HCT116 (cell line): ENCODE measurements at regions not wholly inside any gene's neighbourhood (a gene's known extent, or its start where the extent isn't known, plus 50 kb on each side); places are given as distances from the start of the nearest gene placed in this dataset.

ENCODE experiments used
- ATAC-seq: fragments of 200-7000 bp; cut with Tn5 transposase; 2 replicates; pipeline ENCODE4 v1.9.1; 2020; ENCODE audit warnings: mild to moderate bottlenecking, moderate library complexity
- BruUV-seq: library from RNA; stranded (reverse); fragments of 400-500 nt; replicated peaks from 2 replicates; lab custom pipeline; 2021; lab: Mats Ljungman, UMichigan
- CTCF ChIA-PET: fragments of 300-600 bp; sonication (Branson Sonifier 250); formaldehyde crosslinking; loops from one replicate; lab custom pipeline; 2021; ENCODE audit warnings: antibody characterized with exemption; lab: Charles Lee
- POLR2A ChIA-PET: fragments of 300-600, 350-600 bp; sonication (Branson Sonifier 250); formaldehyde crosslinking; loops from one replicate; lab custom pipeline; 2021; ENCODE audit warnings: antibody characterized with exemption; lab: Charles Lee
- RAD21 ChIA-PET, 2 experiments: fragments of 300-600 bp; sonication (Branson Sonifier 250); formaldehyde crosslinking; loops; one replicate each; lab custom pipeline; 2023; ENCODE audit warnings: low total read pairs in 2 of 2; ENCODE audit not compliant: uncharacterized antibody in 2 of 2, unreplicated experiment in 2 of 2, low non-redundant PET in 1 of 2; lab: Charles Lee
- DNase-seq: peaks from one replicate; pipeline ENCODE4 v3.0.0-alpha.2; 2010; ENCODE audit warnings: low read depth, low spot score
- H2AFZ ChIP-seq: fragments of 200-600 bp; shearing (Covaris generic), sonication (generic); 2 replicates; pipeline ENCODE4 v1.6.1; 2017; ENCODE audit warnings: low read depth, mixed run types, mixed read lengths, antibody characterized with exemption, low read length; ENCODE audit not compliant: poor library complexity, severe bottlenecking
- H3K27ac ChIP-seq: 2 replicates; pipeline ENCODE4 v1.5.1; 2012; ENCODE audit warnings: low read depth, low read length
- H3K27me3 ChIP-seq: fragments of 200-600 bp; sonication (generic); 2 replicates; pipeline ENCODE4 v1.6.1; 2016; ENCODE audit warnings: mixed run types, low read length, mixed read lengths; ENCODE audit not compliant: insufficient read depth
- H3K36me3 ChIP-seq, 2 experiments: fragments of 200-500 bp in 1 of 2; fragments of 200-600 bp in 1 of 2; sonication (Bioruptor generic) in 1 of 2; sonication (generic) in 1 of 2; 2 replicates each; pipeline versions ENCODE4 v1.5.1 to v1.6.1; 2014 to 2016; ENCODE audit warnings: low read length in 2 of 2, inconsistent platforms in 1 of 2, mixed read lengths in 1 of 2, mixed run types in 1 of 2; ENCODE audit not compliant: insufficient read depth in 2 of 2, control insufficient read depth in 1 of 2
- H3K4me1 ChIP-seq, 2 experiments: fragments of 200-600 bp in 1 of 2; sonication (generic) in 1 of 2; 2 replicates each; pipeline versions ENCODE4 v1.5.1 to v1.6.1; 2012 to 2017; ENCODE audit warnings: low read length in 2 of 2, inconsistent platforms in 1 of 2, mild to moderate bottlenecking in 1 of 2, mixed read lengths in 1 of 2, mixed run types in 1 of 2, moderate library complexity in 1 of 2; ENCODE audit not compliant: insufficient read depth in 2 of 2, control insufficient read depth in 1 of 2
- H3K4me2 ChIP-seq: fragments of 200-600 bp; sonication (generic); 2 replicates; pipeline ENCODE4 v1.6.1; 2017; ENCODE audit warnings: mixed run types, low read length, mixed read lengths
- H3K4me3 ChIP-seq, 2 experiments: fragments of 200-600 bp in 1 of 2; sonication (generic) in 1 of 2; replicated peaks in 1 of 2; 2 replicates each; pipeline ENCODE4 v1.5.1; 2011 to 2016; ENCODE audit warnings: low read length in 2 of 2, control low read depth in 1 of 2, low read depth in 1 of 2, mild to moderate bottlenecking in 1 of 2, mixed read lengths in 1 of 2, mixed run types in 1 of 2
- H3K79me2 ChIP-seq: fragments of 200-600 bp; sonication (generic); 2 replicates; pipeline ENCODE4 v1.6.1; 2017; ENCODE audit warnings: mild to moderate bottlenecking, mixed run types, low read length, moderate library complexity, mixed read lengths; ENCODE audit not compliant: insufficient read depth
- H3K9ac ChIP-seq: fragments of 200-600 bp; sonication (generic); 2 replicates; pipeline ENCODE4 v1.6.1; 2016; ENCODE audit warnings: low read length, mixed read lengths
- H3K9me2 ChIP-seq: fragments of 200-600 bp; sonication (generic), shearing (Covaris generic); 2 replicates; pipeline ENCODE4 v1.6.1; 2017; ENCODE audit warnings: mixed run types, mild to moderate bottlenecking, moderate library complexity; ENCODE audit not compliant: insufficient read depth
- H3K9me3 ChIP-seq, 2 experiments: fragments of 200-500 bp in 1 of 2; fragments of 200-600 bp in 1 of 2; sonication (Bioruptor generic) in 1 of 2; sonication (generic) in 1 of 2; 2 replicates each; pipeline ENCODE4 v1.6.1; 2014 to 2017; ENCODE audit warnings: low read length in 2 of 2, mixed read lengths in 2 of 2, inconsistent platforms in 1 of 2, low read depth in 1 of 2, mild to moderate bottlenecking in 1 of 2, mixed run types in 1 of 2, moderate library complexity in 1 of 2; ENCODE audit not compliant: control insufficient read depth in 1 of 2, insufficient read depth in 1 of 2
- H4K20me1 ChIP-seq: fragments of 200-600 bp; sonication (generic), shearing (Covaris generic); 2 replicates; pipeline ENCODE4 v1.6.1; 2017; ENCODE audit warnings: mixed run types, mild to moderate bottlenecking, moderate library complexity; ENCODE audit not compliant: insufficient read depth
- CEBPB ChIP-seq: IDR thresholded peaks from 2 replicates; pipeline ENCODE4 v1.6.1; 2012; ENCODE audit warnings: low read depth
- EGR1 ChIP-seq: IDR thresholded peaks from 2 replicates; pipeline ENCODE4 v1.6.1; 2012; ENCODE audit warnings: low read depth
- ELF1 ChIP-seq: IDR thresholded peaks from 2 replicates; pipeline ENCODE4 v1.6.1; 2012; ENCODE audit warnings: low read depth, borderline replicate concordance
- EZH2 ChIP-seq: fragments of 200-600 bp; sonication (generic); IDR thresholded peaks from 2 replicates; pipeline ENCODE4 v1.6.1; 2017; ENCODE audit warnings: antibody characterized with exemption, mixed run types
- EZH2phosphoT487 ChIP-seq: fragments of 200-600 bp; IDR thresholded peaks from 2 replicates; pipeline ENCODE4 v1.6.1; 2018; ENCODE audit warnings: antibody characterized with exemption, borderline replicate concordance
- FOSL1 ChIP-seq: IDR thresholded peaks from 2 replicates; pipeline ENCODE4 v1.6.1; 2012; ENCODE audit warnings: low read depth
- JUND ChIP-seq: IDR thresholded peaks from 2 replicates; pipeline ENCODE4 v1.6.1; 2012
- POLR2A ChIP-seq: IDR thresholded peaks from 2 replicates; pipeline ENCODE4 v1.7.0; 2011; ENCODE audit warnings: borderline replicate concordance; ENCODE audit not compliant: insufficient read depth, insufficient read length; ENCODE audit errors: extremely low read depth
- POLR2AphosphoS5 ChIP-seq: IDR thresholded peaks from 2 replicates; pipeline ENCODE4 v1.6.1; 2011; ENCODE audit warnings: mild to moderate bottlenecking, low read depth, low read length, moderate library complexity
- RAD21 ChIP-seq: IDR thresholded peaks from 2 replicates; pipeline ENCODE4 v1.6.1; 2012; ENCODE audit warnings: low read depth, mild to moderate bottlenecking
- SIN3A ChIP-seq: IDR thresholded peaks from 2 replicates; pipeline ENCODE4 v1.6.1; 2012; ENCODE audit warnings: low read depth
- SP1 ChIP-seq: IDR thresholded peaks from 2 replicates; pipeline ENCODE4 v1.6.1; 2012; ENCODE audit warnings: low read depth
- SRF ChIP-seq: IDR thresholded peaks from 2 replicates; pipeline ENCODE4 v1.6.1; 2012; ENCODE audit warnings: low read depth
- TCF7L2 ChIP-seq: IDR thresholded peaks from 2 replicates; pipeline ENCODE4 v1.7.0; 2011; ENCODE audit warnings: borderline replicate concordance, inconsistent platforms; ENCODE audit not compliant: insufficient read depth, insufficient read length; ENCODE audit errors: extremely low read depth
- ZFX ChIP-seq: fragments of 450-650 bp; IDR thresholded peaks from 2 replicates; pipeline ENCODE4 v1.6.1; 2017
- ZNF274 ChIP-seq: fragments of 200-500 bp; sonication (Bioruptor generic); IDR thresholded peaks from 2 replicates; pipeline ENCODE4 v1.6.1; 2014; ENCODE audit warnings: mild to moderate bottlenecking, low read depth, low read length, inconsistent platforms
- intact Hi-C: fragments of 100-400 bp; cut with micrococcal nuclease; formaldehyde crosslinking; loops from 2 replicates; pipeline ENCODE4 v1.10.0; 2022
- TF ChIP-seq, protein P1 (sequence below): IDR thresholded peaks from 2 replicates; pipeline ENCODE4 v1.6.1; 2012; ENCODE audit warnings: low read depth
- TF ChIP-seq, protein P2 (sequence below): IDR thresholded peaks from 2 replicates; pipeline ENCODE4 v1.6.1; 2012
- TF ChIP-seq, protein P3 (sequence below), 3 experiments: fragments of 200-600 bp in 1 of 3; sonication (generic) in 1 of 3; IDR thresholded peaks in 2 of 3; conservative IDR thresholded peaks in 1 of 3; 2 replicates each; pipeline ENCODE4 v1.5.1; 2012 to 2017; ENCODE audit warnings: low read depth in 2 of 3, low read length in 2 of 3, antibody characterized with exemption in 1 of 3, borderline replicate concordance in 1 of 3, control low read depth in 1 of 3, mild to moderate bottlenecking in 1 of 3, mixed read lengths in 1 of 3, mixed run types in 1 of 3, moderate library complexity in 1 of 3; ENCODE audit not compliant: insufficient read depth in 1 of 3
- TF ChIP-seq, protein P4 (sequence below): IDR thresholded peaks from 2 replicates; pipeline ENCODE4 v1.6.1; 2011; ENCODE audit warnings: mild to moderate bottlenecking, low read length, moderate library complexity; ENCODE audit not compliant: insufficient replicate concordance; ENCODE audit errors: extremely low read depth

DNA sequence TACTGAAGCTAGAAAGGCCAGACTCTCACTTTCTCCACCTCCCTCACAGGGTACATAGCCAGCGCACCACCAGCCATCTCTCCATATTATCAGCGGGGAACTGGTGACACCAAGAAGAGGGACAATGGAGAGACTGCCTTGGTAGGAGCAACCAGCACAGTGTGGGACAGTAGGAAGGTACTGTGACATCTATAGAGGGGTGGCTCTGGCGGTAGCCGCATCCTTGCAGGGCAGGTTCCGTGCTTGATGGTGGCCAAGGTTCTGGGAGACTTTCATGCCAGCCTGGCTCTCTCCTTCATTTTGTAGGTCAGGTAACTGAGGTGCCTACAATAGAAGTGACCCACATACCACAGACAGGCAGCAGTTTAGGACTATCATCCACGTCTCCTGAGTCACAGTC, 65.5 kb upstream of the SMIM23 start:
- H3K27ac ChIP-seq = no peak overlapping the region
- H2AFZ ChIP-seq = no peak overlapping the region
- CTCF ChIA-PET = no interaction called here
- POLR2A ChIA-PET = no interaction called here
- ATAC-seq (no peak), DNase-seq (no peak)
- no peaks in the 10 kb centered on the region for H3K9me2 ChIP-seq
- no peaks in the 10 kb centered on the region for H3K4me1 ChIP-seq
- TF ChIP-seq ZFX (no peak), JUND (no peak), ZNF274 (no peak), SIN3A (no peak), TCF7L2 (no peak), SRF (no peak), RAD21 (no peak), CEBPB (no peak), EGR1 (no peak), ELF1 (no peak), EZH2phosphoT487 (no peak), FOSL1 (no peak), EZH2 (no peak), POLR2AphosphoS5 (no peak), POLR2A (no peak), SP1 (no peak)
- TF ChIP-seq, protein P1, sequence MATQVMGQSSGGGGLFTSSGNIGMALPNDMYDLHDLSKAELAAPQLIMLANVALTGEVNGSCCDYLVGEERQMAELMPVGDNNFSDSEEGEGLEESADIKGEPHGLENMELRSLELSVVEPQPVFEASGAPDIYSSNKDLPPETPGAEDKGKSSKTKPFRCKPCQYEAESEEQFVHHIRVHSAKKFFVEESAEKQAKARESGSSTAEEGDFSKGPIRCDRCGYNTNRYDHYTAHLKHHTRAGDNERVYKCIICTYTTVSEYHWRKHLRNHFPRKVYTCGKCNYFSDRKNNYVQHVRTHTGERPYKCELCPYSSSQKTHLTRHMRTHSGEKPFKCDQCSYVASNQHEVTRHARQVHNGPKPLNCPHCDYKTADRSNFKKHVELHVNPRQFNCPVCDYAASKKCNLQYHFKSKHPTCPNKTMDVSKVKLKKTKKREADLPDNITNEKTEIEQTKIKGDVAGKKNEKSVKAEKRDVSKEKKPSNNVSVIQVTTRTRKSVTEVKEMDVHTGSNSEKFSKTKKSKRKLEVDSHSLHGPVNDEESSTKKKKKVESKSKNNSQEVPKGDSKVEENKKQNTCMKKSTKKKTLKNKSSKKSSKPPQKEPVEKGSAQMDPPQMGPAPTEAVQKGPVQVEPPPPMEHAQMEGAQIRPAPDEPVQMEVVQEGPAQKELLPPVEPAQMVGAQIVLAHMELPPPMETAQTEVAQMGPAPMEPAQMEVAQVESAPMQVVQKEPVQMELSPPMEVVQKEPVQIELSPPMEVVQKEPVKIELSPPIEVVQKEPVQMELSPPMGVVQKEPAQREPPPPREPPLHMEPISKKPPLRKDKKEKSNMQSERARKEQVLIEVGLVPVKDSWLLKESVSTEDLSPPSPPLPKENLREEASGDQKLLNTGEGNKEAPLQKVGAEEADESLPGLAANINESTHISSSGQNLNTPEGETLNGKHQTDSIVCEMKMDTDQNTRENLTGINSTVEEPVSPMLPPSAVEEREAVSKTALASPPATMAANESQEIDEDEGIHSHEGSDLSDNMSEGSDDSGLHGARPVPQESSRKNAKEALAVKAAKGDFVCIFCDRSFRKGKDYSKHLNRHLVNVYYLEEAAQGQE = no peak
- TF ChIP-seq, protein P2, sequence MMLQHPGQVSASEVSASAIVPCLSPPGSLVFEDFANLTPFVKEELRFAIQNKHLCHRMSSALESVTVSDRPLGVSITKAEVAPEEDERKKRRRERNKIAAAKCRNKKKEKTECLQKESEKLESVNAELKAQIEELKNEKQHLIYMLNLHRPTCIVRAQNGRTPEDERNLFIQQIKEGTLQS = no peak
- TF ChIP-seq, protein P3, sequence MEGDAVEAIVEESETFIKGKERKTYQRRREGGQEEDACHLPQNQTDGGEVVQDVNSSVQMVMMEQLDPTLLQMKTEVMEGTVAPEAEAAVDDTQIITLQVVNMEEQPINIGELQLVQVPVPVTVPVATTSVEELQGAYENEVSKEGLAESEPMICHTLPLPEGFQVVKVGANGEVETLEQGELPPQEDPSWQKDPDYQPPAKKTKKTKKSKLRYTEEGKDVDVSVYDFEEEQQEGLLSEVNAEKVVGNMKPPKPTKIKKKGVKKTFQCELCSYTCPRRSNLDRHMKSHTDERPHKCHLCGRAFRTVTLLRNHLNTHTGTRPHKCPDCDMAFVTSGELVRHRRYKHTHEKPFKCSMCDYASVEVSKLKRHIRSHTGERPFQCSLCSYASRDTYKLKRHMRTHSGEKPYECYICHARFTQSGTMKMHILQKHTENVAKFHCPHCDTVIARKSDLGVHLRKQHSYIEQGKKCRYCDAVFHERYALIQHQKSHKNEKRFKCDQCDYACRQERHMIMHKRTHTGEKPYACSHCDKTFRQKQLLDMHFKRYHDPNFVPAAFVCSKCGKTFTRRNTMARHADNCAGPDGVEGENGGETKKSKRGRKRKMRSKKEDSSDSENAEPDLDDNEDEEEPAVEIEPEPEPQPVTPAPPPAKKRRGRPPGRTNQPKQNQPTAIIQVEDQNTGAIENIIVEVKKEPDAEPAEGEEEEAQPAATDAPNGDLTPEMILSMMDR (IDR thresholded peaks at IDR 0.05 in 2 of 3, conservative IDR thresholded peaks at IDR 0.05 in 1 of 3; ENCODE audit: borderline replicate concordance in 1 of 3, insufficient read depth in 1 of 3, low read depth in 2 of 3, low read length in 2 of 3) = no peak
- TF ChIP-seq, protein P4, sequence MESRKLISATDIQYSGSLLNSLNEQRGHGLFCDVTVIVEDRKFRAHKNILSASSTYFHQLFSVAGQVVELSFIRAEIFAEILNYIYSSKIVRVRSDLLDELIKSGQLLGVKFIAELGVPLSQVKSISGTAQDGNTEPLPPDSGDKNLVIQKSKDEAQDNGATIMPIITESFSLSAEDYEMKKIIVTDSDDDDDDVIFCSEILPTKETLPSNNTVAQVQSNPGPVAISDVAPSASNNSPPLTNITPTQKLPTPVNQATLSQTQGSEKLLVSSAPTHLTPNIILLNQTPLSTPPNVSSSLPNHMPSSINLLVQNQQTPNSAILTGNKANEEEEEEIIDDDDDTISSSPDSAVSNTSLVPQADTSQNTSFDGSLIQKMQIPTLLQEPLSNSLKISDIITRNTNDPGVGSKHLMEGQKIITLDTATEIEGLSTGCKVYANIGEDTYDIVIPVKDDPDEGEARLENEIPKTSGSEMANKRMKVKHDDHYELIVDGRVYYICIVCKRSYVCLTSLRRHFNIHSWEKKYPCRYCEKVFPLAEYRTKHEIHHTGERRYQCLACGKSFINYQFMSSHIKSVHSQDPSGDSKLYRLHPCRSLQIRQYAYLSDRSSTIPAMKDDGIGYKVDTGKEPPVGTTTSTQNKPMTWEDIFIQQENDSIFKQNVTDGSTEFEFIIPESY = no peak
- RAD21 ChIA-PET = no interaction called here
- H3K4me2 ChIP-seq = no peak overlapping the region
- peaks cover 15% of the 10 kb centered on the region; the same call in 1 of the 2 replicates for H3K27me3 ChIP-seq
- no peak overlapping the region for H3K4me3 ChIP-seq
- H4K20me1 ChIP-seq = no peaks in the 10 kb centered on the region
- BruUV-seq = no TSS peak
- H3K79me2 ChIP-seq = no peaks in the 10 kb centered on the region
- no peaks in the 10 kb centered on the region for H3K36me3 ChIP-seq
- intact Hi-C loops = no loop called here
- H3K9ac ChIP-seq = no peak overlapping the region
- H3K9me3 ChIP-seq = no peaks in the 10 kb centered on the region
